ENCODE measurements at regions not wholly inside any gene's neighbourhood (a gene's known extent, or its start where the extent isn't known, plus 50 kb on each side); places are given as distances from the start of the nearest gene placed in this dataset.

DNA sequence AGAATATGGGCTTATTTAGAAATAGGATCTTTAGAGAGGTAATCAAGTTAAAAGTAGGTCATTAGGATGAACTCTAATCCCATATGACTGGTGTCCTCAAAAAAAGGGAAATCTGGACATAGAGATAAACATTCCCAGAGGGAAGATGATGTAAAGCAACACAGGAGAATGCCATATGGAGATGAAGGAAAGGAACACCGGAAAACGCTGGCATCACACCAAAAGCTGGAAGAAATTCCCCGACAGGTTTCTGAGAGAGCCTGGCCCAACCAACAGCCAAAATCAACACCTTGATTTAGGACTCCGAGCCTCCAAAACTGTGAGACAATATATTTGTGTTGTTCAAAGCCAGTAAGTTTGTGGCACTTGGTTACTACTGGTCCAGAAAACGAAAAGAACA is 296.7 kb downstream of the DSEL start:
- FAIRE-seq (no peak), DNase-seq (ENCODE audit: insufficient read length, low spot score) (no peak)
- TF ChIP-seq, protein P1, sequence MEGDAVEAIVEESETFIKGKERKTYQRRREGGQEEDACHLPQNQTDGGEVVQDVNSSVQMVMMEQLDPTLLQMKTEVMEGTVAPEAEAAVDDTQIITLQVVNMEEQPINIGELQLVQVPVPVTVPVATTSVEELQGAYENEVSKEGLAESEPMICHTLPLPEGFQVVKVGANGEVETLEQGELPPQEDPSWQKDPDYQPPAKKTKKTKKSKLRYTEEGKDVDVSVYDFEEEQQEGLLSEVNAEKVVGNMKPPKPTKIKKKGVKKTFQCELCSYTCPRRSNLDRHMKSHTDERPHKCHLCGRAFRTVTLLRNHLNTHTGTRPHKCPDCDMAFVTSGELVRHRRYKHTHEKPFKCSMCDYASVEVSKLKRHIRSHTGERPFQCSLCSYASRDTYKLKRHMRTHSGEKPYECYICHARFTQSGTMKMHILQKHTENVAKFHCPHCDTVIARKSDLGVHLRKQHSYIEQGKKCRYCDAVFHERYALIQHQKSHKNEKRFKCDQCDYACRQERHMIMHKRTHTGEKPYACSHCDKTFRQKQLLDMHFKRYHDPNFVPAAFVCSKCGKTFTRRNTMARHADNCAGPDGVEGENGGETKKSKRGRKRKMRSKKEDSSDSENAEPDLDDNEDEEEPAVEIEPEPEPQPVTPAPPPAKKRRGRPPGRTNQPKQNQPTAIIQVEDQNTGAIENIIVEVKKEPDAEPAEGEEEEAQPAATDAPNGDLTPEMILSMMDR (IDR thresholded peaks at IDR 0.05; ENCODE audit: insufficient read depth, missing control alignments) = no peak

DNA sequence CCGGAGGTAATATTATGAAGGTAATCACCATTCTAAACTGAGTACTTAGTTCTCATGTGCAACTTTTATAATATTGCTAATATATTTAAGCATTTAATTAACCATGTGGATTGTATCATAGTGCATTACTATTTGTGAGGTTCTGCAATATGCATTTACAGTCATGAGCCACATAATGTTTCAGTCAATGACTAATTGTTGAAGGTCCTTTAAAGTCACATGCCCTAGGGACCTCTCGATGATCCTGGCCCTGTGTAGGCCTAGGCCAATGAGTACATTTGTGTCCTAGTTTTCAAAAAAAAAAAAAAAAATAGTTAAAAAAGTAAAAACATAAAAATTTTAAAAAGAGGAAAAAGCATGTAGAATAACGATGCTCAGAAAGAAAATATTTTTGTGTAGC is 298.0 kb downstream of the DSEL start:
- FAIRE-seq (no peak), DNase-seq (ENCODE audit: insufficient read length, low spot score) (no peak)
- TF ChIP-seq, protein P1 (IDR thresholded peaks at IDR 0.05; ENCODE audit: insufficient read depth, missing control alignments) = no peak

DNA sequence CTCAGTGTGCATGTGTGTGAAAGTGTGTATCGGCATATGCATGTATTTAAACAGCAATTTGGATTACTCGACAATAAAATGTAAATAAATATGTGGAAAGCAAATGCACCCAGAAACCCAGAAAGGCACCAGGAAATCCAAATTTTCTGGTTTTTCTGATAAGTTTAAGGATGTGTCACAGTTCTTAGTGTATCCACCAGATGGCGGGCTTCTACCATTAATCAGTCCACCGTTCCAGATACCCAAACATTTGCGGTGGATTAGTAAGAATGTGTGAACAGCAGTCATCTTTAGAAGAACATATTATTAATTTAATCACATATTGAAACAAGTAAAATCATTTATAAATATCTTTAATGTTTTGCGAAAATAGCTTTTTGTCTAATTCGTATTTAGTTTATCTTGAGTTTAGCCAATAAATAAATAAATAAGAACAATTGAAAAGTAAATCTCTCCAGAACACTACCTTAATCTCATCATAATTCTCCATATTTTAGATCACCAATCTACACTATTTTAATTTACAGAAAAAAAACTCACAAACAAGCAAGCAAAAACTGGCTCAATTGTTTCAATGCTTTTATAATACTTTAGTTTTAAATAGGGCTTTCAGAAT is 298.9 kb downstream of the DSEL start:
- TF ChIP-seq, protein P1 (IDR thresholded peaks at IDR 0.05; ENCODE audit: insufficient read depth, missing control alignments) = peak; percentile 67
- FAIRE-seq (peak; percentile 100), DNase-seq (ENCODE audit: insufficient read length, low spot score) (no peak)

DNA sequence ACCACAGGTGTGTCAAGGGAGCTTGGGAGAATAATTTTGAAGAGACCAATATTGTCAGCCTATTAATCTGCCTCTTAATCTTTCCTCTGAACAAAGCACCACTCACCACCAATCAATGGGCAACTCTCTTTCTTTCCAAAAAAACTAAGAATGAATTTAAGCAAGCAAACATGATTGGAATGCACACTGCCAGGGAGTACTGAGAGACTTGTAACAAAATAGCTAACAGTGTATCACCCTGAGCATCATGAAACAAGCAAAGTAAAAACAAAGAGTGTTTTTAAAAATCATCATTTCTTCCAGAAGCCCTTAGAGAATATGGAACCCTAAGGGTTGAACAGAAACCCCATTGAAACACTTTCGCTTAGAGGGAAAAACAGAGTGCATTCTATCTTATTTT is 299.7 kb downstream of the DSEL start:
- FAIRE-seq (no peak), DNase-seq (ENCODE audit: insufficient read length, low spot score) (no peak)
- TF ChIP-seq, protein P1 (IDR thresholded peaks at IDR 0.05; ENCODE audit: insufficient read depth, missing control alignments) = no peak

DNA sequence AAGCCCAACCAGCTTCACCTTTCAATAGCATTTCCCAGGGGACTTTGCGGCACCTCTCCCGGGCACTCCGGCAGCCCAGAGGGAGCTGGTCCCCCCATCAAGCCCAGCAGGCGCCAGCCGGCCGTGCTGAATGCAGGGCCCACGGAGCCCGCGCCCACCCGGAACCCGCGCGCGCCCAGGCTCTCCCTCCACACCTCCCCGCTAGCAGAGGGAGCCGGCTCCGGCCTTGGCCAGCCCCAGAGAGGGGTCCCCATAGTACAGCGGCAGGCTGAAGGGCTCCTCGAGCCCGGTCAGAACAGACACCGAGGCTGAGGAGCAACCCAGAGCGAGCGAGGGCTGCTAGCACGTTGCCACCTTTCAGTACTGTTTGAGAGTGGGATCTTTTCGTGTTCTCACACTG is 300.8 kb downstream of the DSEL start:
- TF ChIP-seq, protein P1 (IDR thresholded peaks at IDR 0.05; ENCODE audit: insufficient read depth, missing control alignments) = no peak
- DNase-seq (ENCODE audit: insufficient read length, low spot score) (no peak), FAIRE-seq (no peak)

DNA sequence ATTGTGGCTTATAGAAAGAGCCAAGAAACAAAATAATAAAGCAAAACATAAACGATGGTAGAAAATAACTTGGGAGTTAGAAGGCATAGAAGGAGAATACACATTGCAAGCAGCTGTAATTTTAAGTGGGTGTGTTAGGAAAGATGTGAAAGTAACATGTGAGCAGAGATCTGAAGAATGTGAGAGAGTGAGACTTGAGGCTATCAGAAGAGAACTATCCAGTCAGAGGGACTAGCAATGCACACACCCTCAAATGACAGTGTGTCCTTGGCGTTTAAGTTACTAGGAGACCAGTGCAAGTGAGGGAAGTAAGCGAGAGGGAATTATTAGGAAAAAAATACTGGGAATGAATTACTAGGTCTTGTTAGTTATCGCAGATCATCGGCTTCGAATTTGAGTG is 304.9 kb downstream of the DSEL start:
- FAIRE-seq (no peak), DNase-seq (ENCODE audit: insufficient read length, low spot score) (no peak)
- TF ChIP-seq, protein P1 (IDR thresholded peaks at IDR 0.05; ENCODE audit: insufficient read depth, missing control alignments) = no peak

DNA sequence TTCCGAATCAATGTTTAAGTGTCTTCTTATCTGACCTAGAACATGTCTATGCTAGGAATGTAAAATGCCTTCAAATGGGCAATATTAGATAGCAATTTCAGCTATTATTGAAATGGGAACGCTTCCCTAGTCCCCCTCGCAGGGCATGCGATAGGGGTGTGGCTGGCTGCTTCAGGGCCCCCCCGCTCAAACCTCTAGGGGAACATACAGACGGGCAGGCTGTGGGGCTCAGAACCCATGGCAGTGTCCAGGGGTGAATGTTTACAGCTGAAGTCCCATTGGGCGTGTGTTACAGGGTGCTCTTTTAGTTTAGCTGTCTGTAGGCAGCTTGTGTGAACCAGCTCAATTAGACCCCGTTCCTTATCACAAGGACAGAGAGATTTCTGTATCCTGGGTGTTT is 315.9 kb downstream of the DSEL start:
- FAIRE-seq (no peak), DNase-seq (ENCODE audit: insufficient read length, low spot score) (no peak)
- TF ChIP-seq, protein P1 (IDR thresholded peaks at IDR 0.05; ENCODE audit: insufficient read depth, missing control alignments) = no peak

All from D721Med (cell line).